Tibial nerve (tissue), 4 donors: ENCODE measurements at regions not wholly inside any gene's neighbourhood (a gene's known extent, or its start where the extent isn't known, plus 50 kb on each side); places are given as distances from the start of the nearest gene placed in this dataset.

ENCODE experiments used
- DNase-seq, 2 donors: peaks; one replicate each; pipeline ENCODE4 v3.0.0-alpha.2; 2019; ENCODE audit warnings: low spot score in 2 of 2
- H3K27ac ChIP-seq, 4 donors: fragments of 200-600 bp; sonication (generic) in 3 of 4; one replicate each; pipeline ENCODE4 v1.5.1; 2017 to 2019; ENCODE audit warnings: mild to moderate bottlenecking in 1 of 4
- H3K27me3 ChIP-seq, 2 donors: fragments of 200-600 bp; sonication (generic) in 1 of 2; one replicate each; pipeline versions ENCODE4 v1.5.1 to v1.6.0; 2017 to 2019
- H3K36me3 ChIP-seq, 3 donors: fragments of 200-600 bp; sonication (generic); one replicate each; pipeline ENCODE4 v1.5.1; 2018 to 2019
- H3K4me1 ChIP-seq, 4 donors: fragments of 200-600 bp; sonication (generic) in 3 of 4; one replicate each; pipeline ENCODE4 v1.5.1; 2017 to 2019
- H3K4me3 ChIP-seq, 4 donors: fragments of 200-600 bp; sonication (generic) in 3 of 4; one replicate each; pipeline ENCODE4 v1.5.1; 2017 to 2019; ENCODE audit warnings: mild to moderate bottlenecking in 1 of 4, moderate library complexity in 1 of 4
- H3K9me3 ChIP-seq, 4 donors: fragments of 200-600 bp; sonication (generic) in 3 of 4; one replicate each; pipeline ENCODE4 v1.5.1; 2017 to 2019
- EP300 ChIP-seq, 2 donors: sonication (generic); formaldehyde crosslinking; IDR thresholded peaks; one replicate each; pipeline ENCODE4 v1.6.1; 2017; ENCODE audit warnings: antibody characterized with exemption in 2 of 2, mild to moderate bottlenecking in 1 of 2
- POLR2A ChIP-seq, 2 donors: fragments of 450-650 bp; IDR thresholded peaks; one replicate each; pipeline ENCODE4 v1.6.1; 2017; ENCODE audit warnings: antibody characterized with exemption in 2 of 2, mild to moderate bottlenecking in 2 of 2, moderate library complexity in 2 of 2
- WGBS, 2 donors: methylation state at CpG; one replicate each; pipeline ENCODE4 v1.1.5; 2018; 5-methylcytosine and 5-hydroxymethylcytosine counted together
- TF ChIP-seq, protein P1 (sequence below), 5 experiments: fragments of 200-600 bp in 3 of 5; fragments of 450-650 bp in 2 of 5; sonication (generic) in 3 of 5; IDR thresholded peaks; one replicate each; pipeline ENCODE4 v1.5.1; 2016 to 2019; ENCODE audit warnings: antibody characterized with exemption in 5 of 5, mild to moderate bottlenecking in 3 of 5, moderate library complexity in 2 of 5

DNA sequence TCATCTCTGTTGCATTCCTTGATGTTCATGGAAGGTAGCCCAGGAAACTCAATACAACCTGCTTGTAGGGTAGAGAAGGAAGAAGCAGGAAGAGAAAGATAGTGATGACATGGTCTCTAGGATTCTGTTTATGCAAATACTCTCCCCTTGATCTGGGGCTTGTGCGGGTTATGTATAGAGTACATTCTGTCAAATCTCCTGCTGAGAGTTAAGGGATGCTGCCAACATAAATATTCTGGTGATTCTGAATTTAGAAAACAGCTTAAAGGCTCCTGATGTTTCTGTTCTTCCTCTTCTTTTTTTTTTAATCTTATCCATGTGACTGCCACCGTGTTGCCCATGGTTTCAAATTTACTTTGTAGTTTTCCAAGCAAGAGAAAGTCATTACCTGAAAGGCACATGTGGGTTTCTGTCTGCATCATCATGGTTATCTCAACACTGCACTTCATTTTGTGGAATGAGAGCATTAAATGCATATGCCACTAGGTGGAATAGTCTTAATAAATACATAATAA lies 150.6 kb downstream of the RPS12 start:
- no peaks in the 10 kb centered on the region for H3K36me3 ChIP-seq
- no peaks in the 10 kb centered on the region for H3K27me3 ChIP-seq
- H3K27ac ChIP-seq: no peak overlapping the region
- H3K4me1 ChIP-seq: peaks cover 0 to 8% (median 0%) of the 10 kb centered on the region in 4 donors
- H3K4me3 ChIP-seq: no peak overlapping the region
- WGBS, 2 donors: 49 to 53% methylated on average over 2 of the region's 2 CpGs
- no peaks in the 10 kb centered on the region for H3K9me3 ChIP-seq
- no peak for TF ChIP-seq EP300 (IDR thresholded peaks at IDR 0.05)
- TF ChIP-seq, protein P1, sequence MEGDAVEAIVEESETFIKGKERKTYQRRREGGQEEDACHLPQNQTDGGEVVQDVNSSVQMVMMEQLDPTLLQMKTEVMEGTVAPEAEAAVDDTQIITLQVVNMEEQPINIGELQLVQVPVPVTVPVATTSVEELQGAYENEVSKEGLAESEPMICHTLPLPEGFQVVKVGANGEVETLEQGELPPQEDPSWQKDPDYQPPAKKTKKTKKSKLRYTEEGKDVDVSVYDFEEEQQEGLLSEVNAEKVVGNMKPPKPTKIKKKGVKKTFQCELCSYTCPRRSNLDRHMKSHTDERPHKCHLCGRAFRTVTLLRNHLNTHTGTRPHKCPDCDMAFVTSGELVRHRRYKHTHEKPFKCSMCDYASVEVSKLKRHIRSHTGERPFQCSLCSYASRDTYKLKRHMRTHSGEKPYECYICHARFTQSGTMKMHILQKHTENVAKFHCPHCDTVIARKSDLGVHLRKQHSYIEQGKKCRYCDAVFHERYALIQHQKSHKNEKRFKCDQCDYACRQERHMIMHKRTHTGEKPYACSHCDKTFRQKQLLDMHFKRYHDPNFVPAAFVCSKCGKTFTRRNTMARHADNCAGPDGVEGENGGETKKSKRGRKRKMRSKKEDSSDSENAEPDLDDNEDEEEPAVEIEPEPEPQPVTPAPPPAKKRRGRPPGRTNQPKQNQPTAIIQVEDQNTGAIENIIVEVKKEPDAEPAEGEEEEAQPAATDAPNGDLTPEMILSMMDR (IDR thresholded peaks at IDR 0.05): no peak
- TF ChIP-seq POLR2A (IDR thresholded peaks at IDR 0.05): no peak
- DNase-seq: no peak

DNA sequence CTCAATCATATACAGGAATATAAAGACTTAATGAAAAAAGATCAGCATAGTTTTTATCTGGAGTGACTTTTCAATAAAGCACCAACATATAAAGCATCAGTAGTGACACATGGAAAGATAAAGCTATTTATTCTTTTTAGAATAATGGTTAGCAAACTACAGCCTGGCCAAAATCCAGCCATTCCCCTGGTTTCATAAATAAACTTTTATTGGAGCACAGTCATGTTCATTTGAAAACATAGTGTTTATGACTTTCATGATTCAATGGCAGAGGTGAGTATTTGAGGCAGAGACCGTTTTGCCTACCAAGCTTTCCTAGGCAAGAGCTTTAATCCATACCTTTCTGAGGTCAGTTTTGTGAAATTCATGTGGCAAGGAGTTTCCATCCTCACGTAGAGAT lies 153.5 kb downstream of the RPS12 start:
- no peaks in the 10 kb centered on the region for H3K36me3 ChIP-seq
- H3K4me3 ChIP-seq: no peak overlapping the region
- no peak overlapping the region for H3K27ac ChIP-seq
- no peaks in the 10 kb centered on the region for H3K27me3 ChIP-seq
- no peak for TF ChIP-seq POLR2A (IDR thresholded peaks at IDR 0.05)
- no peak for TF ChIP-seq EP300 (IDR thresholded peaks at IDR 0.05)
- TF ChIP-seq, protein P1 (IDR thresholded peaks at IDR 0.05): no peak
- peaks cover 0 to 7% (median 0%) of the 10 kb centered on the region in 4 donors for H3K4me1 ChIP-seq
- DNase-seq: no peak
- 76 to 83% methylated on average over 2 of the region's 2 CpGs for WGBS, 2 donors
- no peaks in the 10 kb centered on the region for H3K9me3 ChIP-seq

DNA sequence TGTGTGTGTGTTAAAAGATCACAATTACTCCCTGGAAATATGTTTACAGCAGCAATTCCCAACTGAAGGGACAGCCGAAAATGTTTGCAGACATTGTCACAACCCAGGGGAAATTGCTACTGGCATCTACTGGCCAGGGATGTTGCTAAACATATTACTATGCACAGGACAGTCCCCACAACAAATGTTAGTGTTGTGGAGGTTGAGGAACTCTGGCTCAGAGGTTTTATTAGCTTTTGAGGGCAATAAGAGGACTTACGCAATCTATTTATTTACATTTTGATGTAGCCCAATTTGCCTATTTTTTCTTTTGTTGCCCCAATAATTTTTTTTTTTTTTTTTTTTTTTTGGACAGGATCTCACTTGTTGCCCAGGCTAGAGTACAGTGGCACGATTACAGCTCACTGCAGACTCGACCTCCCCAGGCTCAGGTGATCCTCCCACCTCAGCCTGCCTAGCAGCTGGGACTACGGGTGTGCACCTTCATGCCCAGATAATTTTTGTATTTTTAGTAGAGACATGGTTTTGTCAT lies 154.1 kb downstream of the RPS12 start:
- H3K9me3 ChIP-seq: no peaks in the 10 kb centered on the region
- H3K27ac ChIP-seq: no peak overlapping the region
- no peaks in the 10 kb centered on the region for H3K36me3 ChIP-seq
- WGBS, 2 donors: 63 to 69% methylated on average over 5 of the region's 5 CpGs
- no peak for DNase-seq
- TF ChIP-seq EP300 (IDR thresholded peaks at IDR 0.05): no peak
- TF ChIP-seq POLR2A (IDR thresholded peaks at IDR 0.05): no peak
- TF ChIP-seq, protein P1 (IDR thresholded peaks at IDR 0.05): no peak
- H3K4me1 ChIP-seq: peaks cover 0 to 7% (median 0%) of the 10 kb centered on the region in 4 donors
- no peak overlapping the region for H3K4me3 ChIP-seq
- no peaks in the 10 kb centered on the region for H3K27me3 ChIP-seq

GRCh38 chr6:132969196-132969595 lies 154.8 kb downstream of the RPS12 start:
- Histone ChIP-seq H3K9me3 (no peaks in the 10 kb centered on the region), H3K27me3 (no peaks in the 10 kb centered on the region), H3K36me3 (no peaks in the 10 kb centered on the region), H3K27ac (no peak overlapping the region), H3K4me1 (peaks cover 0 to 5% (median 0%) of the 10 kb centered on the region in 4 donors), H3K4me3 (no peak overlapping the region)
- TF ChIP-seq EP300 (IDR thresholded peaks at IDR 0.05) (no peak), POLR2A (IDR thresholded peaks at IDR 0.05) (no peak)
- TF ChIP-seq, protein P1 (IDR thresholded peaks at IDR 0.05): no peak
- 29 to 38% methylated on average over 1 of the region's 1 CpG for WGBS, 2 donors
- DNase-seq: no peak

GRCh38 chr6:132971676-132972075 lies 157.3 kb downstream of the RPS12 start:
- TF ChIP-seq, protein P1 (IDR thresholded peaks at IDR 0.05): no peak
- TF ChIP-seq EP300 (IDR thresholded peaks at IDR 0.05): no peak
- TF ChIP-seq POLR2A (IDR thresholded peaks at IDR 0.05): no peak
- Histone ChIP-seq H3K4me3 (no peak overlapping the region), H3K27ac (no peak overlapping the region), H3K36me3 (no peaks in the 10 kb centered on the region), H3K4me1 (no peaks in the 10 kb centered on the region), H3K27me3 (no peaks in the 10 kb centered on the region), H3K9me3 (no peaks in the 10 kb centered on the region)
- DNase-seq: no peak
- 67 to 68% methylated on average over 3 of the region's 3 CpGs for WGBS, 2 donors
